ENCODE measurements at regions not wholly inside any gene's neighbourhood (a gene's known extent, or its start where the extent isn't known, plus 50 kb on each side); places are given as distances from the start of the nearest gene placed in this dataset.

DNA sequence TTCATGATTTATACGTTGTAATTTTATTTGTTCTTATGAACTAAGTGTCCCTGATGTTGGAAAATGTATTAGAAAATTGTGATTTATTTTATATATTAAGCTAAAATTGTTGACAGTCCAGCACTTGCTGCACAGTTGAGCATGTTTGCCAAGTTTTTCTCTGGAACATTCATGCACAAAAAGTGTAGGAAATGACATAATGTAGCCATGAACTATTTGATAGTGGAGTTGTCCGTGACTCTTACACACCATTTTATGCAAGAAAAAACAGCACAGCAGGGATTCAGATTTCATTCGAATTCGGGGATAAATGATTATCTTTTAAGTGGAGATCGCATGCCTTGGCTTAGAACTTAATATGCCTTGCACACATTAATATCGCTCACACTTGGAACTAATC, 708.6 kb upstream of the WWC1 start:
- no peak for DNase-seq (ENCODE audit: low read depth in 2 of 2)

DNA sequence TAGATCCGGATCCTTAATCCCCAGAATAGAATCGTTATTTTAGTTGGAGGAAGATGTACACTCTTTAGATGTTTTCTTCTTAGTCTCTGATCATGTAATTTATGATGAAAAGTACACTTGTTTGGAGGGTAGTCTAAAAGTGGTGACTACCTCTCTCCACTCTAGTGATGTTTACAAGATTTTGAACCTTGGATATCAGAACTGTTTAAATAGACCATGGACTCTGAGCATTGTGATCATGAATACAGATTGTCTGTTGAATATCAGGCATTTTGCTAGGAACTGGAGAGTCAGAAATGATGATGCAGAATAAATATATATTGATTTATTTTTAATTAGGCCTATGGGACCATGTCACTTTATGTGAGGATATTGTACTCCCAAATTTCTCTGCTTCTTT, 706.3 kb upstream of the WWC1 start:
- DNase-seq (ENCODE audit: low read depth in 2 of 2) = no peak

DNA sequence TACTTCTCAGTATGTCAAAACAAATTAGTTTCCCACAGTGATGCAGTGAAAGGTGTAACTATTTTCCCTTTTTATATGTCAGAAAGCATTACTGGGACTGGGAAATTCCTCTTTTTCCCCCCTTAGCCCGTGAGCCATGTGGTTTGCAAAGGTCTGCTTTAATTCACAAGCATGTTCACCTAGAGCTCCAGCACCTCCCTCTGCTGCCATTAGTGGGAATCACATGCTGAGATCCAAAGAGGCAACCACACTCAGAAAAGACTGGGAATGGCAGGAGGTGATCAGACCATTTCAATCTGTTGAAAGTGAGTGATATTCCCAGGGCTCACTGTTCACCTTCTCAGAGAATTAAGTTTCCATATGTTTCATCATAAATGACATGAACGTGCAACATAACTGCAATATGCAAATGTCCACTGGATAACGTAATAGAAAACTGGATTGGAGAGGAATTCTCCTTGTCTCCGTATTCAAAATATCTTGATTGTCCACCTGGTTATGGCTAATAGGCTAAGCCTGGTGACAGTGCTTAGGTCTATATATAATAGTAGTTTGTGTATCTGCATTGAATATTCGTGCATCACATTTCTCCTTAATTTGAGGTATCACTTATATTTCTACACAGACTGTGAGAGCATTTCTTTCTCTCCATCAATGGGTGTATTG, 703.5 kb upstream of the WWC1 start:
- no peak for DNase-seq (ENCODE audit: low read depth in 2 of 2)

DNA sequence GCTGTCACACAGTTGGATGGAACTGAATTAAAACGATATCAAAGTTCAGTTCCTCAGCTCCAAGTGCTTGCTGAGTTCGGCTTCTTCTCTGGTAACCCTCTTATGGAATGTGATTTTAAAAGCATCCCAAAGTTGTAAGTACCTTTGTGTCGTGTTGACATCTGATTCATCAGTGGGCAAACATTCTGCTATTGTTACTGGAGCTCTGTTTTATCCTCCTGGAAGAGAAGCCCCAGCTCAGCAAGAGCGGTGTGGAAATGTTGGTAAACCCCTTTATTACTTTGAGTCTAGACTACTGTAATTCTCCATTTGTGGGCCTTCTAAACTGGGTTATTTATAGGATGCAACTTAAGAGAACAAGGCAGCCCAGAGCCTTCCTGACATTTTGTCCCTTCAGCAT, 699.3 kb upstream of the WWC1 start:
- no peak for DNase-seq (ENCODE audit: low read depth in 2 of 2)

DNA sequence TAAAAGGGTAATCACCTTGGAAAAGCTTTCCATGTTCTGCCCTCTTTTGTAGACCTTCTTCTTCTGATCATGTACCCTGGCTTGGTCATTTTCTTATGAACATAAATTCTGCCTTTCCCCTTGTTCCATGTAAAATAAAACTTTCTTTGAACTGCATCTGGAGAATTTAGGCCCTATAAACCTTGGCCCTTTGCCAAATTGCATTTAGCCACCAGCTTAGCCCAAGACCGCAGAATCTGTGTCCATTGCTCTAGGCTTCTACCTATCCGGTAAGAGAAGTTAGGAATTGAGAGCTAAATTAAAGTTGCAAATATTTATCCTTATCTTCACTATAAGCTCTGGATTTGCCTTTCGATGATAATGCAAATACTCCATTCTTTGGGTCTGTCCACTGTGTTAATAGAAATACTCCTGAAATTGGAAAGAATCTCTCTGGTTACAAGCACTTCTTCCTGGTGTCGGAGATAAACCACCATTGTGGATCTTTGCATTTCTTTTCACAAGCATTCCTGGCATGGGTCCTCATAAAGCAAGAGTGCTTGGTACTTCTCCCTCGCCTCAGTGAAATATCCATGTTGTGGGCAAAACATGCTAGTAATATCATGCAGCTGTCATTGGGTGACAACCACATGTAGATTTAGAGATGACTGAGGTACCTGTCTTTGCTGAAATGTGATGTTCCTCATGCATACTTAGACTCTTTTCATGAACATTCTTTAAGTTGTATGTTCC, 698.0 kb upstream of the WWC1 start:
- no peak for DNase-seq (ENCODE audit: low read depth in 2 of 2)

DNA sequence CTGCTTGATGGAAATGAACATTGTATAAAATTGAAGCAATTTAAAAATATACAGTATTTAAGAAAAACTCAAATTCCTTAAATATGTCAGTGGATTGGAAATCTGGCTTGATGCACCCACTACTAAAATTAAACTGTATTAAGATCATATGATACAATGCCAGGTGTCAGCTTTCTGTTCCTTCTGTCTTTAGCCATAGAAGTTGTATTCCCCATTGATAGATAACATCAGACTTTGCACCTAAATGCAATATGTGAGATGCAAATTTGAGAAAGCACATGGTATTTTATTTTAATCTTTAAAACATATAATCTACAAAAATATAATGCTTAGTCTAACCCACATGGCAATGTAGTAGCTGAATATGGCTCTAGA, 697.4 kb upstream of the WWC1 start:
- no peak for DNase-seq (ENCODE audit: low read depth in 2 of 2)

DNA sequence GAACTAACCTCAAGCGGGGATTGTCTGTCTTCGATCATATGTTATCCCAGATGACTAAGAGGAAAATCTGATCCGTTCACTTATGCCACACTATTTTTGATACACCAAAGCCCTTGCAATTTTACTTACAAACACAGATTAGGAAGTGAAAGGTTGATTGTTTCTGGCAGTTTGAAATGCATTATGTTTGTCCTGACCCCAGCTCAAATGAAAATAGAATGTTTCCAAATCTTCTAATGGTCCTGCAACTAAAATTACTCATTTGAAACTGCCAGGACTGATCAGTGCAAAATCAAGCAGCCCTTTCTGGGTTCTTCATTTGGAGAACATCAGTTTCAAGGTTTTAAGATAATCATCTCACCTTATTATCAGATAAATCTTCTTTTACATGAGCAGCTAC, 696.7 kb upstream of the WWC1 start:
- DNase-seq (ENCODE audit: low read depth in 2 of 2) = no peak

DNA sequence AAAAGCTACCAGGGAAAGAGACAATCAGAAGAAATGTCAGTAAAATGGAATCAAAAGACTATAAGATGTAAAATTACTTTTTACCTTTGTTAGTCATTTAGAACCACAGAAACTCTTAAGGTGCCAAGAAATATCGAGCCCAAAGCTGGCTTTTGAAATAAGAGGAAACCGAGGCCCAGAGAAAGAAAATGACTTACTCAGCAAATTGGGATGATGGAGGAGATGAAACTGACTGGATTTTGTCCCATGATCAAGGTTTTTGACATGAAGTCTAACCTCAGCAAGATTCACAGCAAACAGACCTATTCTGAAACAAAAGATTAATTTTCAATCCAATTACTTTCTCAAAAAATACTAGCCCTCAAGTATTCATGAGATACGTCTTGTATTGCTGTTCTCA, 696.2 kb upstream of the WWC1 start:
- no peak for DNase-seq (ENCODE audit: low read depth in 2 of 2)

DNA sequence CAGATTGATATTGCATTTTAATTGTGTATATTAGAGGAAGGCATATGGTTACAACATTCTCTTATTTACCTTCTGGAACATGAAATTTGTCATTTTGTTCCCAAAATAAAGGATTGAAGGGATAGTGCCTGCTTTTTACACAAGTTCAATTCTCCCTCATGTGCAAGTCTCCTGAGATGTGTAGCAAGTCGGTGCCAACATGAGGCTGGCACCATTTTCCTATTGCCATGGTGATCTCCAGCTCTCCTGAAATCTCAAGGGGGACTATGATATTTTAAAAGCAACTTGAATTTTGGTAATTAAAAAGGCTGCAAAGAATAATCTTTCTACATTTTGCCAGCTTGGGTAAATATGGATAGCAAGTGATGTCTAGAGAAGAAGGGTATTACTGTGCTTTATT, 693.3 kb upstream of the WWC1 start:
- DNase-seq (ENCODE audit: low read depth in 2 of 2) = no peak

DNA sequence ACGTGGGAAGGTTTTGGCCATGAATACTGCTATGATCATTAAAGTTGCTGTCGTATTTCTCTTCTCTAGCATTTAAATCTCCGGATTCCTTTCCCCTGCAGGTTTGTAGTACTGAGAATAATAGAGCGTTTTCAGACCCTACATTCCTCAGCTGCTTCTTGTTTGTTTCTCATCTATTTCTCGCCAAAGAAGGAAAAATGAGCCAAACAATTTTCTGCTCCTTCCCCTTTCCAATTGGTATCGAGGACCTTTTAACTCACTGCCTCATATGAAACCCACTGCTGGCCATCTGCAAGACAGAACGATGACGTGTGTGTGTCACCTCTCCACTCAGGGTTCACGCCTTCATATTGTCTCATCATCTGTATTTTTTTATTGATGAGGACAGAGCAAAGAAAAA, 689.4 kb upstream of the WWC1 start:
- DNase-seq (ENCODE audit: low read depth in 2 of 2) = no peak

DNA sequence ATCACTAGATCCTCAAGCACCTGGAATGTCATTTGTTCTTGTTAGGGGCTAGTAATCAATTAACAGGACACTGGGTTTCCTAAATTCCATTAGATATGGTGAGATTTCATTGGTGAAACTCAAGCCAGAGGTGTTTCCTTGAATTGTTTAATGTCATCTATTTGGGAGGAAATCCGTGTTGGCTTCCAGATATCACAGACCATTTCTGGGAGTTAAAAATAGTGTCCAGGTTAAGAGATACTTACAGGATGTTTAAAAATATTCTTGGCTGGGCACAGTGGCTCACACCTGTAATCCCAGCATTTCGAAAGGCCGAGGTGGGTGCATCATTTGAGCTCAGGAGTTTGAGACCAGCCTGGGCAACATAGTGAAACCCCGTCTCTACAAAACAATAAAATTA, 688.3 kb upstream of the WWC1 start:
- no peak for DNase-seq (ENCODE audit: low read depth in 2 of 2)

DNA sequence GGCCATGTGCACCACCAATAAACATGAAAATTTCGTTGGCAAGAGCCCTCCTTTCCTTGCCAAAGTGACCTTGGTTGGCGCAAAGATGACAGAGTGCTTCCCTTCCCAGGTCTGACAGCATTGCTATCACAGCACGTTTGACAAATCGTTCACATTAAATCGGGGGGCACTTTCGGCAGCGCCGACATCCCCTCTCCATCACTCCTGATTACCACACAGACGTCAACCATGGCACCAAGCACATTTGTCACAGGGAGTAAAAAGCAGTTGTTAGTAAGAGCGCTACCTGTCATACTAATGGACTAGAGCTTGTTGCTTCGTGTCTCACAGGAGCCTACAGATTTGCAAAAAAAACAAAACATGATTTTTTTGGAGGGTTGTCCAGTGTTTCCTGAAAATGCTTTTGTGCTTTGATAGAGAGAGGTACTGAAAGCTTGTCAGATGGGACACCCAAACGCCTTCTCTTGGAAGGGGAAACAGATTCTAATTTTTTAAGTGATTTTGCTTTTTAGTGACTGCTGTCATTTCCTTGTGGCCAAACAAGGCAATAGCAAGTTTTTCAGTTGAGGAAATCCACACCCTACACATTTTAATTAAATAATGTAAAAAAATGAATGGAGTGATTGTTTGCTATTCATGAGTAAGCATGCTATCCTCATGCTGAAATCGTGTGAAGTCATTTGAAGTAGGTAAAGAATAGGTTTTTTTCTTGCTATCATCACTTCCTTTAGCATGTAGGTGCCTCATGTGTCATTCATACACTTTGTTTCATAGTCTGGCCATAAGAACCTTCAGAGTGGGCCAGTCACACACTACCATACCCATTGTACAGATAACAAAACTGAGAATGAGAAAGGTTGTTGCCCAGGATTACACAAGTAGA, 682.8 kb upstream of the WWC1 start:
- no peak for DNase-seq (ENCODE audit: low read depth in 2 of 2)

DNA sequence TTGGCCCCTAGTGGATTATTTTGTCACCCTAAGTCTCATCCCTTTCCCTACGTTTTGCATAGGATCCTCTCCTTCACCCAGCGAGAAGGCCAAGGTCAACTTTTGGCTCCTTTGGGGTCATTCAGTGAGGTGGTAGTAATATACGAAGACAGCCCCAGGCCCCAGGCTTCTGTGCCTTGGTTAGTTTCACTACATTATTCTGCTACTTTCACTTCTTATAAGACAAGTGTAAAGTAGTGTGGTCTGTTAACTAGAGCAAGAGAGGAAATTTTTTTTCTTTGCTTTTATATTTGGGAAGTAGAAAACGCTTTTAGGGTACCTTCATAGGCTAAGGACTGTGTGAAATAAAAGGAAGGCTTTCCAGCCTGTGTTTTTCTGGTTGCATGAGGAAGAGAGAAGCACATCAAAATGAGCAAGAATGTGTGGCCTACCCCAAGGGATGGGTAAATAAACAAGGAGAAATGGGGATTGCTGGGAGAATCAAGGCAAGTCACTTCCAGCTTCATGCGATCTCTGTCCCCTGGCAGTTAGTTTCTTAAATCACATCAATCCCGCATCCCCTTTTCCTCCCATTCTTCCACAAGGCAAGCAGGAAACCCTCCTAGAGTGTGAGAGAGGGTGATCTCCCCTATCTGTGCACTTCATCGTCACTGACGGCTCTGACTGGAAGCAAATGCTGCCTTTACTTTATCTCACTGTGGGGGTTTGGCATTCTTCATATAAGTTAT, 677.0 kb upstream of the WWC1 start:
- DNase-seq (ENCODE audit: low read depth in 2 of 2) = no peak

DNA sequence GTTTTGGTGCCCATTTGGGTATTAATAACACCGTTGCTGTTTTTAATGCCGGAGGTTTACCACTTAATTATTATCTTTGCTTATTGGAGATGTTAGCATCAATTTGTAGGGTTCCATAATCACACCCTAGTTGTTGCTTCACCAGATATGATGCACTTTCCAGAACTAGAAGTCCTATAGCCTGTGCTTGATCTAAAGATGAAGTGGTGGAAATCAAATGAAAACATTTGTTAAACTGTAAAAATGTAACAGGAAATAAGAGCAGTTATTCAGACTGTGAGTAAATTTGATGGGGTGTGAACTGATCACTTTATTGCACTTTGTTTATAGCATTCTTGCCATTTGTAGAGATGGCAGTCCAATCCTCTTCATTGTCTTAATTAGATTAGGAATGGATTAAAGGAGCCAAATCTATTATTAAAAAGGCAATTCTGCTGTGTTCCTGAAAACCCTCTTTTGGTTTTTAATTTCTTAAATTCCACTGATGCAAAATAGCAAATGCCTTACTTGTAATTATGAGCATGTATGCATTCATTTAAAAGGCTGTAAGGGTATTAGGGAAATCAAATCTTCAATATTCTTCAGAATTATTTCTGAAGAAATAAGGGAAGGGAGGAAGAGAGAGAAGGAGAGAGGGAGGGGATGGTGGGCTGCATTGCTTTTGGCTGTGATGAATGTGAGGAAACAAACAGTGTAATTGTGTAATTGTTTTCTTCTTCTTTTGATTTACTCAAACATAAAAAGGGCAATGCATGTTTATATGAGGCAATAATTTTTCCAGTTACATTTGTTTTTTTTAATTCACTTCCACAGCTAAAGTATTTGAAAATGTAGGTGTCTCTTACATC, 675.2 kb upstream of the WWC1 start:
- DNase-seq (ENCODE audit: low read depth in 2 of 2) = no peak

DNA sequence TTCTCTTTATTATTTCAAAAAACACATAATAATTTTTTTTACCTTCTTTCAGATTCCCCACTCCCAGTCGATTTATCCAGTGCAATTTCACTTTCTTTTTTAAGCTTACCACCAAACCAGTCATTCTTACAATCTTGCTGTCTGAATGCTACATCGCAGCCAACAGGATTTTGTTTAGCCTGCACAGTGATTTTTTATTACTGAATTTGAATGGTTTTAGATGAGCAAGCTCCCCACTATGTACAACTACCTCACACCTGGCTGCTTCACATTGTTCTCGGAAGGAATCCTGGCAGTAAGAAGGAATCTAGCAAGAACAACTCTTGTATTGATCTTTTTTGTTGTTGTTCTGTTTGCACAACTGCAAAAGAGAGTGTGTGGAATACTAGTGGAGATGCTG, 668.1 kb upstream of the WWC1 start:
- no peak for DNase-seq (ENCODE audit: low read depth in 2 of 2)

DNA sequence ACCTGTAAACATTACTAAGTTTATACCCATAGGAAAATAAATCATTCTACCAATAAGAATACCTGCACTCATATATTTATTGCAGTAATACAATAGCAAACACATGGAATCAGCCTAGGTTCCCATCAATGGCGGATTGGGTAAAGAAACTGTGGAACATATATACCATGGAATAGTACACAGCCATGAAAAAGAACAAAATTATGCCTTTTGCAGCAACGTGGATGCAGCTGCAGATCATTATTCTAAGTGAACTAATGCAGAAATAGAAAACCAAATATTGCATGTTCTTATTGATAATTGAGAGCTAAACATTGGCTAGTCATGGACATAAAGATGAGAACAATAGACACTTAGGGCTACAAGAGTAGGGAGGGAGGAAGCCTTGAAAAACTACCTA, 667.4 kb upstream of the WWC1 start:
- DNase-seq (ENCODE audit: low read depth in 2 of 2) = no peak

DNA sequence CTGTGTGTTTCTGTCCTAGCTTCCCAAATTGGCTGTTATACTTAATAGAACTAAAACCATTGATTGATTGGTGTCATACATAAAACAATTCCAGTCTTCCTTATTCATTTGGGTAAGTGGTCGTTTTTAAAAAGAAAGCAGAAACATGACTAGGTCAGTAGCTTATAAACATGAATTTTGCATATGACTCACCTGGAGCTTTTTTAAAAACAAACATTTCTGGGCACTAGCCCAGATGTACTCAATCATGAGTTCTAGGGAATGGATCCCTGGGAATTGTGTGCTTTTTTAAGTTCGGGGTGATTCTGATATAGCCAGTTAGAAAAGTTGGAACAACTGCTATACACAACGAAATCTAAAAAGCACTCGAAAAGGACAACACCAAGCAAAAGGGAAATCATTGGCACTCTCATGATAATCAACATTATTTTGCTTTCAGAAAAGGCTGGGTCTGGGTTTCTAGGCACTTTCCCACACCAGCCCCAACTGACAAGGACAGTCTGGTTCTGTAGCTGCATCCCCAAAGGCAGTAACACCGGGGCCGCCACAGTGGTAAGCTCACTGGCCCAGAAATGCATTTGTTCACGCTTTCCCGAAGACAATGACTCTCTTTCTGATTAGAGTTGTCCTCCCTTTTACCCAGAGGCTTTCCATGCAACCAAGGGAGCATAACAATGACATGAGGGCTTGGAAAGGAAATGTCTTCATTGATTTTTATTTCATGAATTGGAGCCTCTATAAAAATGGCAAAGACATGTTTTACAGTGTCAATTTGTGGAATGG, 664.9 kb upstream of the WWC1 start:
- no peak for DNase-seq (ENCODE audit: low read depth in 2 of 2)

DNA sequence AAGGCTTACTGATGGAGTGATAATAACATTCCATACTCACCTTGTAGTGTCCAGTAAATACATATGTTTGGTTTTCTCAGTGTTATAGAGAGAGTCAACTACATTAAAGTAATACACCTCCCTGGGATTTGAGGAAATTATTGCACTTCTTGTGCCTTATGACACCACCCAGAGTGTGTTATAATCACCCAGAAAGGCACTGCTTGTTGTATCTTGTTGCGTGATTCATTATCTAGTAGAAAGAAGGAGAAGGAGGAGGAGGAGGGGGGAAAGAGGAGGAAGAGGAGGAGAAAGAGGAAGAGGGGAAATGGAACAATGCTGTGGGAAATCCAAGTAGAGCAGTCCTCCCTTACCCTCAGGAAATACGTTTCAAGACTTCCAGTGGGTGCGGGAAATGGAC, 661.8 kb upstream of the WWC1 start:
- DNase-seq (ENCODE audit: low read depth in 2 of 2) = no peak

DNA sequence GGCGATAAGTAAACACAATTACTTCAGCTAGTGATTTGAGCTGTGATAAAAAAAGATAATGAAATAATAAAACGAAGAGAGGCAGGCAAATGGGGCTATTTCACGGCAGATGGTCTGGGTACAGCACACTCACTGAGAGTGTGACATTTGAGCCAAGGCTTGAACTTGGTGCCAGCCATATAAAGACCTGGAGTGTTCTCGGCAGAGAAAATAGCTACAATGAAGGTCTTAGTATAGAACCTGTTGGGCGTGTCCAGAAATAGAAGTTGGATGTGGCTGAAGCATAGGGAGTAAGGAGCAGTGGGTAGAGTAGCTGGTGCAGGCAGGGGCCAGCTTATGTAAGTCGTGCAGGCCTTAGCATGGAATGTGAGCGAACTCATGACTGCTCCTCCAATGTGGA, 660.3 kb upstream of the WWC1 start:
- DNase-seq (ENCODE audit: low read depth in 2 of 2) = no peak

DNA sequence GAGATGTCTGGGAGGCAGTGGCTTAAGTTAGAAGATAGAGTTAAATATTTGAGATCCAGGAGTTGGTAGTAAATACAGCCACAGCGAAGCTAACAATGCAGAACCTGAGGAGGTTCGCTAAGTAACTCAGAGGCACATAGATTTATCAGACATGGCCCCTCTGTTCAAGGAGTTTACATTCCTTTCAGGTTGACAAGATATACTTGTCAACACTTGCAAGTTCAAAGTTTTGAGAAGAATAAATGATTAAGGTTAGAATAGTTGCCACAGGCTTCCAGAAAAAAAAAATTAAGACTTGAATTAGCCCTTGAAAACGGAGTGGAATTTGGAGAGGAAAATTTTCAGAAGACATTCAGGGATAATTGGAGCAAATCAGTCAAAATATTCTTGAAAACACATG, 658.3 kb upstream of the WWC1 start:
- DNase-seq (ENCODE audit: low read depth in 2 of 2) = no peak

DNA sequence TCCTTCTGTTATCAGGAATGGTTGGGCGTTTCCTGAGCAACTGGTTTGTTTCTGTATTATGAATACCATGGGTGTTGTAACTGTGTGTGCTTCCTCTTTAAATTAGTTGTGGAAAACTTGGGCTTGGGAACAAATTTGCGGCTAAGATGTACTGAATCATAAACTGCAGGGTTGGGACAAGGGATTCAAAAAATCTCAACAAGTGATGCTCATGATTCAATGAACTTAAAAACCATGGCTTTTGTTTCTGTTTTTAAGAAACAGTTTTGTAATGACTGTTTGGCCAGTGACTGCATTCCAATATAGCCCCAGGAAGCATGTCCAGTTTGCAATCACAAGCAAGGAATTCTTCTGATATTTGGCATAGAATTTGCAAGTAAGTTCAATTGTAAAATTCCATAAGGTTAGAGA, 657.5 kb upstream of the WWC1 start:
- DNase-seq (ENCODE audit: low read depth in 2 of 2) = no peak

All from activated CD4-positive, alpha-beta T cell treated with anti-CD3 and anti-CD28 coated beads for 24 hours (primary cell).